GM12878 (cell line): ENCODE measurements at regions not wholly inside any gene's neighbourhood (a gene's known extent, or its start where the extent isn't known, plus 50 kb on each side); places are given as distances from the start of the nearest gene placed in this dataset.

Experiments used
- ATAC-seq: fragments of 200-7000 bp; cut with Tn5 transposase; 3 replicates; pipeline ENCODE4 v1.9.1; 2020; ENCODE audit warnings: mild to moderate bottlenecking, moderate library complexity
- BruUV-seq: library from RNA; stranded (reverse); fragments of 400-500 nt; replicated peaks from 2 replicates; lab custom pipeline; 2021; lab: Mats Ljungman, UMichigan
- CTCF ChIA-PET: fragments of 300-600 bp; sonication (Branson Sonifier 250); formaldehyde crosslinking; extraction: SDS; loops from one replicate; lab custom pipeline; 2021; ENCODE audit warnings: inconsistent platforms; lab: Yijun Ruan, JAX
- POLR2A ChIA-PET: fragments of 350-600 bp; formaldehyde crosslinking; extraction: SDS; loops from one replicate; lab custom pipeline; 2021; ENCODE audit warnings: inconsistent platforms; lab: Charles Lee
- RAD21 ChIA-PET: fragments of 300-600 bp; sonication (Branson Sonifier 250); formaldehyde crosslinking; loops from one replicate; lab custom pipeline; 2023; ENCODE audit warnings: antibody characterized with exemption; ENCODE audit not compliant: unreplicated experiment; lab: Charles Lee
- SMC1A ChIA-PET: fragments of 300-600 bp; sonication (Branson Sonifier 250); formaldehyde crosslinking; loops from one replicate; lab custom pipeline; 2023; ENCODE audit not compliant: unreplicated experiment, uncharacterized antibody; lab: Charles Lee
- DNase-seq: peaks from one replicate; pipeline ENCODE4 v3.0.0-alpha.2; 2011; ENCODE audit warnings: low read depth, low spot score
- FAIRE-seq: peaks from 3 replicates; lab custom pipeline; 2011; peaks lifted over from hg19 to GRCh38; lab: Jason Lieb, UNC
- H2AFZ ChIP-seq: 2 replicates; pipeline ENCODE4 v1.6.0; 2011; ENCODE audit warnings: low read depth, low read length, control low read depth; ENCODE audit not compliant: control insufficient read depth
- H3K27ac ChIP-seq: 2 replicates; pipeline ENCODE4 v1.5.1; 2011; ENCODE audit warnings: control low read depth; ENCODE audit not compliant: control insufficient read depth, insufficient read depth
- H3K27me3 ChIP-seq, 2 experiments: replicated peaks in 1 of 2; 2 replicates each; pipeline versions ENCODE4 v1.6.0 to v1.6.1; 2011; ENCODE audit warnings: low read length in 1 of 2; ENCODE audit not compliant: control insufficient read depth in 2 of 2, insufficient read depth in 2 of 2
- H3K36me3 ChIP-seq, 2 experiments: 2 replicates each; pipeline ENCODE4 v1.5.1; 2011; ENCODE audit warnings: low read length in 1 of 2; ENCODE audit not compliant: control insufficient read depth in 2 of 2, insufficient read depth in 2 of 2
- H3K4me1 ChIP-seq: 2 replicates; pipeline ENCODE4 v1.6.1; 2011; ENCODE audit warnings: mild to moderate bottlenecking, low read length, moderate library complexity, mixed read lengths; ENCODE audit not compliant: control insufficient read depth, insufficient read depth
- H3K4me2 ChIP-seq: 2 replicates; pipeline ENCODE4 v1.6.0; 2011; ENCODE audit warnings: control low read depth; ENCODE audit not compliant: control insufficient read depth, insufficient read depth
- H3K4me3 ChIP-seq: fragments of 200-600 bp; sonication (generic); 2 replicates; pipeline ENCODE4 v1.5.1; 2016
- H3K79me2 ChIP-seq: 2 replicates; pipeline ENCODE4 v1.6.0; 2011; ENCODE audit warnings: low read length; ENCODE audit not compliant: control insufficient read depth, insufficient read depth
- H3K9ac ChIP-seq: 2 replicates; pipeline ENCODE4 v1.8.0; 2011; ENCODE audit warnings: low read length, control low read depth, mixed read lengths; ENCODE audit not compliant: control insufficient read depth, insufficient read depth
- H3K9me3 ChIP-seq: replicated peaks from 3 replicates; pipeline ENCODE4 v1.5.1; 2011; ENCODE audit warnings: mild to moderate bottlenecking, low read length; ENCODE audit not compliant: control insufficient read depth, insufficient read depth
- H4K20me1 ChIP-seq: 2 replicates; pipeline ENCODE4 v1.6.0; 2011; ENCODE audit not compliant: control insufficient read depth, insufficient read depth
- KLF5 ChIP-seq: fragments of 450-650 bp; IDR thresholded peaks from 2 replicates; pipeline ENCODE4 v1.6.1; 2014; ENCODE audit warnings: mild to moderate bottlenecking; ENCODE audit not compliant: partially characterized antibody
- MYB ChIP-seq: fragments of 150-350 bp; IDR thresholded peaks from 2 replicates; pipeline ENCODE4 v1.6.1; 2014; ENCODE audit warnings: mild to moderate bottlenecking, low read depth, low read length, borderline replicate concordance
- RAD21 ChIP-seq: IDR thresholded peaks from 2 replicates; pipeline ENCODE4 v1.6.1; 2011; ENCODE audit warnings: mild to moderate bottlenecking, low read depth, low read length, moderate library complexity; ENCODE audit not compliant: insufficient read depth
- TAF1 ChIP-seq: IDR thresholded peaks from 2 replicates; pipeline ENCODE4 v1.6.1; 2011; ENCODE audit warnings: mild to moderate bottlenecking, low read depth, low read length, borderline replicate concordance
- TCF7 ChIP-seq: IDR thresholded peaks from 2 replicates; pipeline ENCODE4 v1.6.1; 2014; ENCODE audit warnings: antibody characterized with exemption, borderline replicate concordance
- ZNF622 ChIP-seq: fragments of 450-650 bp; IDR thresholded peaks from 2 replicates; pipeline ENCODE4 v1.6.1; 2017; ENCODE audit warnings: mild to moderate bottlenecking, inconsistent platforms
- WGBS: methylation state at CpG from one replicate; pipeline ENCODE4 v1.1.6; 2016; ENCODE audit warnings: low lambda C conversion rate; ENCODE audit not compliant: insufficient replicate concordance, insufficient coverage; ENCODE audit errors: missing lambda C conversion rate; 5-methylcytosine and 5-hydroxymethylcytosine counted together
- in situ Hi-C: fragments of 300-500 bp; cut with MboI; formaldehyde crosslinking; loops from 9 replicates; pipeline ENCODE4 v1.14.3; 2018; ENCODE audit warnings: mixed read lengths
- intact Hi-C: fragments of 100-400 bp; cut with micrococcal nuclease; formaldehyde crosslinking; loops from one replicate; pipeline ENCODE4 v1.14.2; 2022; ENCODE audit not compliant: unreplicated experiment
- TF ChIP-seq, protein P1 (sequence below): fragments of 450-650 bp; IDR thresholded peaks from 2 replicates; pipeline ENCODE4 v1.6.1; 2017; ENCODE audit warnings: mild to moderate bottlenecking, low read depth, inconsistent platforms; ENCODE audit not compliant: poor library complexity, severe bottlenecking

DNA sequence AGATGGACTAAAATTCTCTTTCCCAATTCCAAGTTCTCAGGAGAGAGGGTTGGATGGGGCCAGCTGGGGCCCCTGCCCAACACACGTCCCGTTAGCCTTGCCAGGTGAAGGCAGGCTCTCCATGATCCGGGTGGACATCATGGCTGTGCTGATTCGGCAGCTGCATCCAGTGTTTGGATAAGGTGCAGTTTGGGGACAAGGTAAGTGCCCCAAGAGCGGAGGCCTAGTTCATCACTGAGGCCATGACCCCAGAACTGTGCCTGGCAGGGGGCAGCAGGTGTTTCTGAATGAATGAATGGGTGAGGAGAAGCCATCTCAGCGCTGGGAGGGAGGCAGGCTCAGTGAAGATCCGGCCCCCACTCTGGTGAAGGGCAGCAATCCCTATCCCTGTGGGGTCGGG is 520.4 kb downstream of the TBC1D22A start:
- no peak overlapping the region for H3K4me3 ChIP-seq
- CTCF ChIA-PET: no interaction called here
- H3K9ac ChIP-seq: no peak overlapping the region
- SMC1A ChIA-PET: no interaction called here
- FAIRE-seq (no peak), ATAC-seq (no peak), DNase-seq (no peak)
- H3K27ac ChIP-seq: no peak overlapping the region
- no peaks in the 10 kb centered on the region for H3K27me3 ChIP-seq
- no peaks in the 10 kb centered on the region for H3K79me2 ChIP-seq
- no peak overlapping the region for H3K4me2 ChIP-seq
- no peaks in the 10 kb centered on the region for H3K4me1 ChIP-seq
- POLR2A ChIA-PET: no interaction called here
- TF ChIP-seq TAF1: no peak
- no peak for TF ChIP-seq MYB
- no peak for TF ChIP-seq TCF7
- no peak for TF ChIP-seq KLF5
- TF ChIP-seq RAD21: no peak
- TF ChIP-seq, protein P1, sequence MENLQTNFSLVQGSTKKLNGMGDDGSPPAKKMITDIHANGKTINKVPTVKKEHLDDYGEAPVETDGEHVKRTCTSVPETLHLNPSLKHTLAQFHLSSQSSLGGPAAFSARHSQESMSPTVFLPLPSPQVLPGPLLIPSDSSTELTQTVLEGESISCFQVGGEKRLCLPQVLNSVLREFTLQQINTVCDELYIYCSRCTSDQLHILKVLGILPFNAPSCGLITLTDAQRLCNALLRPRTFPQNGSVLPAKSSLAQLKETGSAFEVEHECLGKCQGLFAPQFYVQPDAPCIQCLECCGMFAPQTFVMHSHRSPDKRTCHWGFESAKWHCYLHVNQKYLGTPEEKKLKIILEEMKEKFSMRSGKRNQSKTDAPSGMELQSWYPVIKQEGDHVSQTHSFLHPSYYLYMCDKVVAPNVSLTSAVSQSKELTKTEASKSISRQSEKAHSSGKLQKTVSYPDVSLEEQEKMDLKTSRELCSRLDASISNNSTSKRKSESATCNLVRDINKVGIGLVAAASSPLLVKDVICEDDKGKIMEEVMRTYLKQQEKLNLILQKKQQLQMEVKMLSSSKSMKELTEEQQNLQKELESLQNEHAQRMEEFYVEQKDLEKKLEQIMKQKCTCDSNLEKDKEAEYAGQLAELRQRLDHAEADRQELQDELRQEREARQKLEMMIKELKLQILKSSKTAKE: no peak
- TF ChIP-seq ZNF622: no peak
- in situ Hi-C loops: no loop called here
- intact Hi-C loops: no loop called here
- H3K36me3 ChIP-seq: no peaks in the 10 kb centered on the region
- no peaks in the 10 kb centered on the region for H3K9me3 ChIP-seq
- 5% methylated on average over 7 of the region's 8 CpGs for WGBS
- RAD21 ChIA-PET: no interaction called here
- H2AFZ ChIP-seq: no peak overlapping the region
- BruUV-seq: no TSS peak
- H4K20me1 ChIP-seq: no peaks in the 10 kb centered on the region
